NCI-H748 (cell line): ENCODE measurements at regions not wholly inside any gene's neighbourhood (a gene's known extent, or its start where the extent isn't known, plus 50 kb on each side); places are given as distances from the start of the nearest gene placed in this dataset.
"Not testable (repeated sequence)": the region's sequence is repeated elsewhere in the genome, so short reads cannot be mapped to it uniquely, and the experiment has no call there.

ENCODE experiments used
- DNase-seq: peaks from one replicate; lab custom pipeline; 2025; ENCODE audit not compliant: unreplicated experiment; lab: John Stamatoyannopoulos, UW

DNA sequence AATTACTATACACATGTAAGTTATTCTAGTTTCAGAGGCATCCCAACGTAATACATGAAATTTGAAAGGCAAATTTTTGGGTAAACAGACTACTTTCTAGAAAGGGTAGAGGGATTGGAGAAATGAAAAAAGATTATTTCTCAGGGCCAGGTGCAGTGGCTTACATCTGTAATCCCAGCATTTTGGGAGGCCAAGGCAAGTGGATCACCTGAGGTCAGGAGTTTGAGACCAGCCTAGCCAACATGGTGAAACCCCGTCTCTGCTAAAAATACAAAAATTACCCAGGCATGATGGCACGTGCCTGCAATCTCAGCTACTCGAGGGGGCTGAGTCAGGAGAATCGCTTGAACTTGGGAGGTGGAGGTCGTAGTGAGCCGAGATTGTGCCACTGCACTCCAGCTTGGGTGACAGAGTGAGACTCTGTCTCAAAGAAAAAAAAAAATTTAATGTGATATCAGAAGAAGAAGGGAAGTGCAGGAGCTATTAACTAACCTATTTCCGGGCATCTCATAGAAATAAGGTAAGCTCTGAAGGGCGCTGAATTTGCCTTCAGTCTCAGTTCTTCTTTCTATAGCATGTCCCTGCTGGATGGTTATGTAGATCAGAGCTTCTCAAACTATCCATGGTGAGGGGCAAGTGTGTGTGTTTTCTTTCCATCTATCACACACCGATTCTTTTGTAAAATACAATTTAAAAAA is 100.3 kb upstream of the MTHFD1L start:
- no peak for DNase-seq

DNA sequence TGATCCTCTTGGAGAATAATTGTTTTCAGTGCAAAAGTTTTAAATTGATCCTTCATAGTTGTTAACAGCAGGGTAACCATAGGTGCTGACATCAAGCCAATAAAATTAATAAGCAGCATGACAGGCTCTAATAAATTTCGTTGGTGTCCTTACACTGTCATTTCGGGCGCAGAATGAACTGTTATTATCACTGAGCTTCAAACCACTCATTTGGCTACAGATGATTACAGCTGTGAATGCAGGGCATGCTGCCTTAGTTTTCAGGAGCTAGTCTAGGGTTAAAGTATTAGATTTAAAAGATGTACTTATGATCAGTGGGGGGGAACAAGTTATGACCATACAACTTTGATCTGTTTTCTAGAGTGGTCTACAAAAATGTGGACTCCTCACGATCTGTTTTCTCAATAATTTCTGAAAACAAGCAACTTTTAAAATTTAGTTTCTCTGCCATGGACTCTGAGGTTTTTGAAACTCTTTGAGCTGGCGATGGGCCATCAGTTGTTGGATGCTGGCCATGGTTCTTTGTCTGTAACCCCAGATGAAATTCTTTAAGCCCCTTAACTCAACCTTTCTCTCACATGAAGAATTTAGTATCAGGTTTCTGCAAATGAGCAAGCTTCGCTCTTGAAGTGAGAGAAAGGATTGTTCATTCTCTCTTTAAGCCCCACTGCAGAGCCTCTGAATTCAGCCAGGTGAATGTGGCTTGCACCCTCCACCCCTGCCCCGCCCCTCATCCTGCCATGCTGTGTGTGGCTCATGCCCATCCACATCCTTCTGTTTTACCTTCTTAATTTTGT is 99.1 kb upstream of the MTHFD1L start:
- DNase-seq = peak; percentile 14

GRCh38 chr6:150767161-150767560 is 98.3 kb upstream of the MTHFD1L start:
- DNase-seq = no peak

DNA sequence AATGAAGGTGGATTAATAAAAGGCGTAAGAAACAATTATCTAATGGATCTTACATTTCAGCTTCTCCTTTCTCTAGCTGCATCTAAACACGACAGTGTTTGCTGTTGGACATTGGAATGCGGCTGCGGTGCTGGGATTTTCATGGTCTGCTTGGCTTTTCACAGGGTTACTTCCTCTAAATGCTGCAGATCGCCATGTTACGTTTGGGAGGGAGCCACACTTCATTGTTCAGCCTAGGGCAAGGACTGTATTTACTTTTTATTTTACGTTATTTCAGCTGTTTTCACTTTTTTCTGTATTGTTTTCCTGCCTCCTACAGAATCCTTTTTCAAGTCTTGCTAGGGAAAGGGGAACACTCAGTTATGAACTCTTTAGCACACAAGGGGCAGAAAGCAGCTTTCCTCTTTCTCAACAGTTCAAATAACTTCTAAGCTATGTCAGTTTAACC is 97.9 kb upstream of the MTHFD1L start:
- DNase-seq = no peak

DNA sequence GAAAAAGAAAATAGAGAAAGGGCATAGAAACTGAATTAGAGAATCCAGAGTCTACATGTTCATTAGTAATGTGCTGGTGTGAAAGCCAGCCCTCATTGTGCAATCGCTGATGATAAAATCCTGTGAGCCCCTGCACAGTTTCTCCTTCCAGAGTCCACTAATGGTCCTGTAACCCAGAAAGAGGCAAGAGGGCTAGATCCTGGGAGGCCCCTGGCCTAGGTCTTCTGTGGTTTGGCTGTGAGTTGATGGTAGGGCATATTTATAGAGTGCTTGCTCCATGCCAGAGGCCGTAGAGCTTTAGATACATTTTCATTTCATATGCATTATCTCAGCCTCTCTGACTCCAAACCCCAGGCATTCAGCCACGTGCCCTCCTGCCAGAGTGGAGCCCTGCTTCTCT is 94.9 kb upstream of the MTHFD1L start:
- DNase-seq = no peak

- no peak for DNase-seq
Measured at GRCh38 chr6:150773969-150774368, 91.5 kb upstream of the MTHFD1L start.

DNA sequence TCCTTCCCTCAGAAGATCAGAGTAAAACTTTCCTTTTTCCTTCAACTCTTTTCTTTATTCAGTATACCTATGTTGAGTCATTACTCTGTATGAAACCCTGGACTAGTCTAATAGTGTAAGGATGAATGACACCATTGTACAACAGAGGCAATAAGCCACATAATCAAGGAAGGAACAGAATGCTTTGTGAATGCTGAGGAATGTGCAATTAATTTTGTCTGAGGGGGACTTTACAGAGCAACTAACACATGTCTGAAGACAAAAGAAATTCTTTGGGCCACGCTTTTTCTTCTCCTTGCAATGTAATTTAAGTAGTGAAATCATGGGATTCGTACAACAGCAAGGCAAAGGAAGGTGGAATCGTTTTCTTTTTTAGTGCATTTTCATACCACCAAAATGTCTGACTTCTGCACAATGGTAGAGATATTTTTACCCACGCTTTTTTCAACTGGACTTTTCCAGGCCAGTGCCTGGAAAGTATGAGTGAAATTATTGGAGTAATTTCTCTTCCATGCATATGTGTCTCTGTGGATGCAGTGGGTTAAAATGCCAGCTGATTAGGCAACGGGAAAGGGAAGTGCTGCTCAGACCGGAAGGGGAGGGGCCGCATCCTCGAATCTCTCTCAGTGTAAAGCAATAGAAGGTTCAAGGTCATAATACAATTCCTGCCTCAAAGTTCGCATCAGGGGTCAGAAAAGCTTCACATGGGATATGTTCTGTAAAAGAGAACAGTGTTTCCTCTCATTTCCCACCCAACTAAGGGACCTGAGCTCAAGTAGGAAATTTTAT is 89.9 kb upstream of the MTHFD1L start:
- DNase-seq = no peak

- no peak for DNase-seq
Measured at GRCh38 chr6:150777736-150778135, 87.8 kb upstream of the MTHFD1L start.

- no peak for DNase-seq
Measured at GRCh38 chr6:150783813-150784212, 81.7 kb upstream of the MTHFD1L start.

- DNase-seq = no peak
Measured at GRCh38 chr6:150787429-150787828, 78.1 kb upstream of the MTHFD1L start.

DNA sequence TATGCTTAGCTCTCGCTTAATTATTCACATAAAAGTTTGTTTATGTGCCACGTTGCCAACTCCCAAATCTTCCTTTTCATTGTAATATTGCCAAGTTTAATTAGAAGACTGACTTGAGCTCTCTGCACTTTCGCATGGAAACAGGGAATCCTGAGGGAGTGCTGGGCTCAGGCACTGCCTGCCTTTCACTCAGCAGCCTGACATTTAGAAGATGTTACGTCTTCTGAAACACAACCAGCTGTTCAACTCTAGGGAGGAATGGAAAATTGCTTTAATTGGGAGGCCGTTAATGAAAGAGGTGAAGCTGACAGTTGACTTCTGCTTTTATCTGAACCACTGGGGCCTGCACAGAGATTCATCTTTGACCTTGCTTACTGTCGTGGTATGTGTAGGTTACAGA is 77.4 kb upstream of the MTHFD1L start:
- no peak for DNase-seq

GRCh38 chr6:150789906-150790305 is 75.6 kb upstream of the MTHFD1L start:
- not testable (repeated sequence) for DNase-seq

DNA sequence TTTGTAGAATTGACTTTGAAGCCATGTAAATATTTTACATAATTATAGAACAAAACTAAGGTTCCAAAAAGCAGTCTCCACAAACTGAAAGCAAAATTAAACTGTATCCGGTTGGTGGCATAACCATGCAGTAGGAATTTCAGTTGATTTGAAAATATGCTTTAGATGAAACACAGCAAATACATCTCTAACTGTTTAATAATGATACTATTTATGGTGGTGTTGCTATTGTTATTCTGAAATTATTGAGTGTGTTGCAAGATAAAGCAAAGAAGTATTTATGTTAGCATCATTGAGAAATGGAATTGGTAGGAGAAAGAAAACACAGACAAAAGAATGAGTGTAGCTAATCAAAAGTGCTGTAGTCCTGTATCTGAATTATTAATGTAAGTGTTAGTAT is 73.8 kb upstream of the MTHFD1L start:
- no peak for DNase-seq

GRCh38 chr6:150797949-150798348 is 67.6 kb upstream of the MTHFD1L start:
- no peak for DNase-seq

DNA sequence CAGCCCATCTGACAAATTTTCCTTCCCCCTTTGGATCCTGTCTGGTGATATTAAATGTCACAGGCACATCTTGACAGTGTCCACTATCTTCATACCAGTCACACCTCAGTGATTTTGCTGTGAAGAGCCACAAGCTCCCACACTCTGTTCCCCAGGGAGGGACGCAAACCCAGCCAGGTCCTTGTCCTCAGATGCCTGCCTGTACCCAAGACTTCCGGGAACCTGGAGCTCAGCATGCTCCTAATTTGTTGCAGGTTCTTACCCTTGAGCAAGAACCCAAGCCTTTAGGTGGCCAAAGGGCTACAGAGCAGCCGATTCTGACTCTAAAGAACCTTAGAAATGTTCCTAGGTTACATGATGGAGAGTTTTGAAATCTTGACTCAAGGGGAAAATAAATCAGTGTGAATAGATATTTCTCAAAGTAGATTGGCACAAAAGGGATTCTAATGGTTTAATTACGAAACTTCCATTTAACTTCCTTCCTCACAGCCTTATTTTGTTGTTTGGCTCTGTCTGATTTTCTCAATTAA is 66.2 kb upstream of the MTHFD1L start:
- no peak for DNase-seq

- DNase-seq = no peak
Measured at GRCh38 chr6:150800674-150801314, 64.7 kb upstream of the MTHFD1L start.

DNA sequence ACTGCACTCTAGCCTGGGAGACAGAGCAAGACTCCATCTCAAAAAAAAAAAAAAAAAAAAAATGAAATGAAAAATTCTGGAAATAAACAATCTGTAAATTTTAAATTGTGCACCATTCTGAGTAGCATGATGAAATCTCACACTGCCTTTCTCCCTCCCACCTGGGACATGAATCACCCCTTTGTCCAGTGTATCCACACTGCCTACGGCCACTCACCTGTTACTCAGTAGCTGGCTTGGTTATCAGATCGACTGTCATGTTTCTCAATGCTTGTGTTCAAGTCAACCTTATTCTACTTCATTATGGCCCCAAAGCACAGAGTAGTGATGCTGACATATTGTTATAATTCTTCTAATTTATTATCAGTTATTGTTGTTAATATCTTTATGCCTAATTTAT is 58.7 kb upstream of the MTHFD1L start:
- DNase-seq = no peak

DNA sequence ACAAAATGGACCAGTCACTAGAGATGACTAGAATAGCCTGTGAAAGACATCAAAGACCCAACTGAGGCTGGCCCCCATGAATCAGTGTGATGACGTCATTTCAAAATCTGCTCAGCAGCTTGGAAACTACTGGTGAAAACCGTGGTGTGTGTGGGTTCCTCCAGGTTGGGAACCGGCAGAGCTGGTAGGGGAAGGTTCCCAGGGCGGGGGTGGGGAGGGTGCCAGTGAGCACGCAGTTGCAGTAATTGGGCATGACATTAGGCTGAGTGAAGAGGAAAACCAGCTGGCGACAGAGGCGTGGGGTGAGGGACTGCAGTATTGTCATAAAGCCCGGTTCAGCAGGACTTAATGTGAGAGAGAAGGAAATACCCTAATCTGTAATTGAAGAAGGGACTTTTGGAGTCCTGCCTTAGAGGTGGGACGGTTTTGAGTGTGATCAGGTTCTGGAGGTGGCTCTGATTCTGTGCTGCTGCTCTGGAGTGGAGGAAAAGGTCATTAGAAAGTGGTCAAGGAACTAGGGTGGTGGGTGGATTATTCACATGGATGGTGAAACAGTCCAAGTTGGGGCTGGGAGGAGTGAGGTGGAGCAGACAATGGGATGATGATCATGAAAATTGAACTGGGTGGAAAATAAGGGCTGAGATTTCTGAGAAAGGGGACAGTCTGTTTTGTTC is 52.0 kb upstream of the MTHFD1L start:
- DNase-seq = no peak

- DNase-seq = no peak
Measured at GRCh38 chr6:150813993-150814359, 51.5 kb upstream of the MTHFD1L start.
